H1 (cell line): ENCODE measurements at regions not wholly inside any gene's neighbourhood (a gene's known extent, or its start where the extent isn't known, plus 50 kb on each side); places are given as distances from the start of the nearest gene placed in this dataset.

Source experiments
- CBX5 ChIP-seq: fragments of 300-800, 300-1000 bp; sonication (generic); IDR thresholded peaks from 2 replicates; pipeline ENCODE4 v1.7.1; 2016; ENCODE audit warnings: antibody characterized with exemption, low read length, low read depth
- CTCF ChIP-seq, 3 experiments: IDR thresholded peaks; 1 replicate in 2 of 3; 2 replicates in 1 of 3; pipeline versions ENCODE4 v1.5.1 to v1.6.1; 2011; ENCODE audit warnings: low read length in 3 of 3, mild to moderate bottlenecking in 3 of 3, inconsistent platforms in 2 of 3, low read depth in 1 of 3, moderate library complexity in 1 of 3; ENCODE audit not compliant: insufficient read depth in 1 of 3; ENCODE audit errors: control extremely low read depth in 1 of 3
- POLR2A ChIP-seq, 2 experiments: IDR thresholded peaks; 1 replicate in 1 of 2; 2 replicates in 1 of 2; pipeline ENCODE4 v1.6.1; 2011; ENCODE audit warnings: low read depth in 2 of 2, low read length in 2 of 2, mild to moderate bottlenecking in 2 of 2; ENCODE audit errors: control extremely low read depth in 1 of 2
- POLR2AphosphoS5 ChIP-seq: IDR thresholded peaks from 2 replicates; pipeline ENCODE4 v1.6.1; 2011; ENCODE audit warnings: low read depth, low read length
- RAD21 ChIP-seq, 2 experiments: IDR thresholded peaks in 1 of 2; conservative IDR thresholded peaks in 1 of 2; 2 replicates each; pipeline ENCODE4 v1.6.1; 2011; ENCODE audit warnings: low read depth in 2 of 2, low read length in 2 of 2, improper control_type of control experiment in 1 of 2, inconsistent platforms in 1 of 2, mild to moderate bottlenecking in 1 of 2, moderate library complexity in 1 of 2
- TCF12 ChIP-seq: IDR thresholded peaks from 2 replicates; pipeline ENCODE4 v1.6.1; 2011; ENCODE audit warnings: low read depth, mild to moderate bottlenecking, low read length

GRCh38 chr9:97801180-97801579 lies 51.8 kb upstream of the FOXE1 start:
- no peak for TF ChIP-seq RAD21 (IDR thresholded peaks at IDR 0.05 in 1 of 2, conservative IDR thresholded peaks at IDR 0.05 in 1 of 2; ENCODE audit: low read depth in 2 of 2, low read length in 2 of 2)
- no peak for TF ChIP-seq CBX5
- no peak for TF ChIP-seq CTCF (IDR thresholded peaks at IDR 0.05; ENCODE audit: control extremely low read depth in 1 of 3, insufficient read depth in 1 of 3, low read depth in 1 of 3, low read length in 3 of 3)
- TF ChIP-seq TCF12 = no peak
- TF ChIP-seq POLR2AphosphoS5 = no peak
- no peak for TF ChIP-seq POLR2A (IDR thresholded peaks at IDR 0.05; ENCODE audit: control extremely low read depth in 1 of 2, low read depth in 2 of 2, low read length in 2 of 2)
